Mesenchymal stem cell (in vitro differentiated cells and primary cell): ENCODE measurements at regions not wholly inside any gene's neighbourhood (a gene's known extent, or its start where the extent isn't known, plus 50 kb on each side); places are given as distances from the start of the nearest gene placed in this dataset.

ENCODE experiments used
- DNase-seq: peaks from one replicate; pipeline ENCODE4 v3.0.0-alpha.2; 2013
- H2AFZ ChIP-seq: one replicate; pipeline ENCODE4 v1.6.1; 2013; ENCODE audit warnings: low read depth, mild to moderate bottlenecking, control low read depth, inconsistent platforms, low read length, moderate library complexity
- H2AK5ac ChIP-seq: 2 replicates; pipeline ENCODE4 v1.6.1; 2013; ENCODE audit warnings: low read length, moderate library complexity, mild to moderate bottlenecking, inconsistent platforms; ENCODE audit not compliant: severe bottlenecking
- H2BK120ac ChIP-seq: one replicate; pipeline ENCODE4 v1.6.1; 2013; ENCODE audit warnings: low read depth, mild to moderate bottlenecking, inconsistent platforms, low read length, moderate library complexity
- H2BK12ac ChIP-seq, 2 experiments: one replicate each; pipeline ENCODE4 v1.6.1; 2013; ENCODE audit warnings: inconsistent platforms in 2 of 2, low read length in 2 of 2, mild to moderate bottlenecking in 2 of 2, moderate library complexity in 2 of 2, control low read depth in 1 of 2
- H2BK15ac ChIP-seq: one replicate; pipeline ENCODE4 v1.6.1; 2013; ENCODE audit warnings: mild to moderate bottlenecking, low read depth, inconsistent platforms; ENCODE audit not compliant: poor library complexity, severe bottlenecking
- H2BK5ac ChIP-seq: 2 replicates; pipeline ENCODE4 v1.6.1; 2013; ENCODE audit warnings: low read depth, mild to moderate bottlenecking, low read length, control low read depth, inconsistent platforms; ENCODE audit not compliant: poor library complexity, severe bottlenecking
- H3K14ac ChIP-seq, 2 experiments: one replicate each; pipeline ENCODE4 v1.6.1; 2013; ENCODE audit warnings: inconsistent platforms in 2 of 2, low read length in 2 of 2, control low read depth in 1 of 2, mild to moderate bottlenecking in 1 of 2, moderate library complexity in 1 of 2
- H3K18ac ChIP-seq, 2 experiments: one replicate each; pipeline ENCODE4 v1.6.1; 2013; ENCODE audit warnings: inconsistent platforms in 2 of 2, low read length in 2 of 2, control low read depth in 1 of 2, low read depth in 1 of 2, mild to moderate bottlenecking in 1 of 2
- H3K23ac ChIP-seq, 2 experiments: one replicate each; pipeline ENCODE4 v1.6.1; 2013; ENCODE audit warnings: inconsistent platforms in 2 of 2, low read length in 2 of 2, mild to moderate bottlenecking in 2 of 2, moderate library complexity in 2 of 2, control low read depth in 1 of 2
- H3K27ac ChIP-seq: 2 replicates; pipeline ENCODE4 v1.5.1; 2013; ENCODE audit warnings: mild to moderate bottlenecking, moderate library complexity, low read length, control low read depth, inconsistent platforms; ENCODE audit not compliant: poor library complexity, severe bottlenecking
- H3K27me3 ChIP-seq, 2 experiments: 2 replicates each; pipeline versions ENCODE4 v1.6.1 to v1.7.0; 2013; ENCODE audit warnings: low read length in 2 of 2, mild to moderate bottlenecking in 2 of 2, moderate library complexity in 2 of 2, control low read depth in 1 of 2, inconsistent platforms in 1 of 2; ENCODE audit not compliant: control insufficient read depth in 1 of 2, insufficient read depth in 1 of 2
- H3K36me3 ChIP-seq, 2 experiments: 2 replicates each; pipeline versions ENCODE4 v1.6.1 to v1.7.0; 2013; ENCODE audit warnings: low read length in 2 of 2, control low read depth in 1 of 2, inconsistent platforms in 1 of 2, low read depth in 1 of 2, mild to moderate bottlenecking in 1 of 2; ENCODE audit not compliant: insufficient read depth in 2 of 2, control insufficient read depth in 1 of 2
- H3K4ac ChIP-seq, 2 experiments: one replicate each; pipeline ENCODE4 v1.6.1; 2013; ENCODE audit warnings: inconsistent platforms in 2 of 2, low read length in 2 of 2, mild to moderate bottlenecking in 2 of 2, moderate library complexity in 2 of 2, control low read depth in 1 of 2, low read depth in 1 of 2
- H3K4me1 ChIP-seq: 2 replicates; pipeline ENCODE4 v1.6.1; 2013; ENCODE audit warnings: low read depth, low read length, control low read depth; ENCODE audit not compliant: control insufficient read depth, insufficient read depth
- H3K4me2 ChIP-seq: 2 replicates; pipeline ENCODE4 v1.6.1; 2013; ENCODE audit warnings: low read length, mild to moderate bottlenecking, inconsistent platforms; ENCODE audit not compliant: poor library complexity, severe bottlenecking
- H3K4me3 ChIP-seq, 2 experiments: 2 replicates each; pipeline versions ENCODE4 v1.5.1 to v1.7.0; 2013; ENCODE audit warnings: low read length in 2 of 2, mild to moderate bottlenecking in 2 of 2, control low read depth in 1 of 2, low read depth in 1 of 2; ENCODE audit not compliant: insufficient read depth in 1 of 2
- H3K79me1 ChIP-seq: replicated peaks from 2 replicates; pipeline ENCODE4 v1.6.1; 2013; ENCODE audit warnings: mild to moderate bottlenecking, control low read depth, low read length, inconsistent platforms; ENCODE audit not compliant: poor library complexity, severe bottlenecking
- H3K9ac ChIP-seq: 2 replicates; pipeline ENCODE4 v1.7.0; 2013; ENCODE audit warnings: mild to moderate bottlenecking, low read length, moderate library complexity
- H3K9me3 ChIP-seq: 2 replicates; pipeline ENCODE4 v1.7.0; 2013; ENCODE audit warnings: mild to moderate bottlenecking, low read length; ENCODE audit not compliant: control insufficient read depth
- H4K8ac ChIP-seq: one replicate; pipeline ENCODE4 v1.6.1; 2013; ENCODE audit warnings: inconsistent platforms, mild to moderate bottlenecking, low read length, moderate library complexity
- H4K91ac ChIP-seq: one replicate; pipeline ENCODE4 v1.6.1; 2013; ENCODE audit warnings: mild to moderate bottlenecking, low read length, inconsistent platforms
- WGBS: methylation state at CpG from one replicate; pipeline ENCODE4 v1.1.7; 2013; ENCODE audit warnings: mixed read lengths; 5-methylcytosine and 5-hydroxymethylcytosine counted together

DNA sequence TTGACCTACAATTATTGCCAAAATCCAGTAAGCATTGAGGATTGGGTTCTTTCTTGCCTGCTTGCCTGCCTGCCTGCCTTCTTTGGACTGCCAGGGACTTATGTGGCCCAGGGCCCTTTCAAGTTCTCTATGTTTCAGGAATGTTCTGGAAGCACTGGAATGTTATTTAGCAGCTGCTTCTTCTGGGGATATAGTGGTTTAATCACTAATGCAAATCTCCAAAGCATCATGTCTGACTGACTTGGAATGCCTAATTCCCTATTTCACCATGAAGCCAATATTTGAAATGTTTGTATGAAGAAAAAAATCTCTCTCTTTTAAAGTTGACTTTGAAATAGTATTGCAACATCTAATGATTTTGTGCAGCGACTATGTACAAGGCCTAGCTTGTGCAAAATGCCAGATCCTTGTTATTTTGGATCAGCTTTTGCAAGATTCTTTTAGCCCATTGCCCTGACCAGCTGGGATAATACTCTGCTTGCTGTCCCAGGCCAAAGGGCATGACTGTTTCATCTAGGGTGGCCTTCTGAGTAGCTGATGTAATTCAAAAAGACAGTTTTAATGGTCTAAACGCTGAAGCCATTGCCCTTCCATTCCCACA lies 204.6 kb downstream of the RND3 start:
- peak overlapping the region; percentile 5 to 19 for H3K18ac ChIP-seq
- no peak overlapping the region for H3K4ac ChIP-seq
- no peak overlapping the region for H2BK12ac ChIP-seq
- peaks cover under 1% of the 10 kb centered on the region for H3K9me3 ChIP-seq
- H2BK15ac ChIP-seq: no peak overlapping the region
- DNase-seq: peak; percentile 14
- no peak overlapping the region for H2AK5ac ChIP-seq
- H3K27ac ChIP-seq: no peak overlapping the region
- H3K4me2 ChIP-seq: no peak overlapping the region
- H3K27me3 ChIP-seq: no peaks in the 10 kb centered on the region
- no peaks in the 10 kb centered on the region for H3K79me1 ChIP-seq
- H2BK120ac ChIP-seq: no peak overlapping the region
- no peak overlapping the region for H3K23ac ChIP-seq
- H3K9ac ChIP-seq: no peak overlapping the region
- no peak overlapping the region for H3K4me3 ChIP-seq
- H2BK5ac ChIP-seq: no peak overlapping the region
- no peak overlapping the region for H2AFZ ChIP-seq
- no peak overlapping the region for H3K14ac ChIP-seq
- H4K91ac ChIP-seq: no peak overlapping the region
- H3K4me1 ChIP-seq: no peaks in the 10 kb centered on the region
- WGBS: 96% methylated on average over 1 of the region's 2 CpGs
- no peak overlapping the region for H4K8ac ChIP-seq
- no peaks in the 10 kb centered on the region for H3K36me3 ChIP-seq

DNA sequence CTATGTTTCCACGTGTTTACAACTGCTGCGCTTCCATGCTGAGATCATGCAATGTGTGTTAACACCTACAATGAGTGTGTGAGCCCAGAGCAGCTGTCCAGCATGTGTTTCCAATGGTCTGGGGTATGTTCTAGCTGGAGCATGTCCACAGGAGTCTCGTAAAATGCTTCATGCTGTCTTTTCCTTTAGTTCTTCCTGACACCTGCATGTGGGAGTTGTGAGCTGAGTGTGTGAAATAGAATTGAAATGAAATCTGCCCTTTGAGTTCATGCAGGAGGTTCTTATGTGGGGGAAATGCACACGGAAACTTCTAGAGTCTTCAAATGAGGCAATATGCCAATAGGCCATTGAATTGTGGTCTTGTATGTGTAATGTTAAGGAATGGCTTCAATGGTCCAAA lies 205.1 kb downstream of the RND3 start:
- Histone ChIP-seq H3K9me3 (peaks cover 6% of the 10 kb centered on the region), H2BK15ac (no peak overlapping the region), H3K4me1 (no peaks in the 10 kb centered on the region), H2BK120ac (no peak overlapping the region), H2AFZ (no peak overlapping the region), H3K27ac (no peak overlapping the region), H3K18ac (peak overlapping the region in 1 of 2 experiments; percentile 19), H3K79me1 (no peaks in the 10 kb centered on the region), H3K4me2 (no peak overlapping the region), H2BK12ac (peak overlapping the region in 1 of 2 experiments; percentile 78), H3K9ac (no peak overlapping the region), H3K27me3 (no peaks in the 10 kb centered on the region), H2BK5ac (no peak overlapping the region), H3K23ac (no peak overlapping the region), H3K4ac (no peak overlapping the region), H4K8ac (no peak overlapping the region), H3K4me3 (no peak overlapping the region), H4K91ac (peak overlapping the region; percentile 30), H3K36me3 (no peaks in the 10 kb centered on the region), H3K14ac (no peak overlapping the region), H2AK5ac (no peak overlapping the region)
- 98% methylated on average over 4 of the region's 4 CpGs for WGBS
- DNase-seq: no peak

DNA sequence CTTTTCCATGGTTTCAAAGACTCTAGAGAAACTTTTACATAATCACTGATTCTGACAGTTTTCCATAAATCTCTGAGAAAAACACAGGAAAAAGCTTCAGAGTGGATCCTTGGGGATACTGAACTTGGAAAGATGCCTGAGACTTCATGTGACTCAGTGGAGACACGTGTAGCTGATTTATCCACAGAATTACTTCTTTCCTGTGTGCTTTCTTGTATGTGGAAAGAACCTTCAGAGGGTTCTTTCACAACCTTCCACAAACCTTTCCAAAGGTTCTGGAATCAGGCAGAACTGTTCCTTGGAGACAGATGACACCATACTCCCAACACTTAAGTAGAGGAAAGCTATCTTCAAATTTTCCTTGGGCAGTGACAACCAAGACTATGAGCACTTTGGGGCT lies 207.2 kb downstream of the RND3 start:
- peak; percentile 97 for DNase-seq
- H4K91ac ChIP-seq: no peak overlapping the region
- H3K4me1 ChIP-seq: no peaks in the 10 kb centered on the region
- no peak overlapping the region for H3K23ac ChIP-seq
- no peaks in the 10 kb centered on the region for H3K27me3 ChIP-seq
- H3K14ac ChIP-seq: no peak overlapping the region
- no peak overlapping the region for H2BK12ac ChIP-seq
- 0% methylated on average over 1 of the region's 1 CpG for WGBS
- no peak overlapping the region for H2AFZ ChIP-seq
- H2BK15ac ChIP-seq: no peak overlapping the region
- no peak overlapping the region for H3K4ac ChIP-seq
- H3K18ac ChIP-seq: peak overlapping the region in 1 of 2 experiments; percentile 8
- H2BK120ac ChIP-seq: no peak overlapping the region
- H3K4me2 ChIP-seq: no peak overlapping the region
- H3K4me3 ChIP-seq: no peak overlapping the region
- no peak overlapping the region for H3K27ac ChIP-seq
- H3K9ac ChIP-seq: peak overlapping the region; percentile 63
- H2AK5ac ChIP-seq: no peak overlapping the region
- peaks cover 19% of the 10 kb centered on the region for H3K9me3 ChIP-seq
- H3K36me3 ChIP-seq: no peaks in the 10 kb centered on the region
- H4K8ac ChIP-seq: no peak overlapping the region
- no peak overlapping the region for H2BK5ac ChIP-seq
- H3K79me1 ChIP-seq: no peaks in the 10 kb centered on the region

DNA sequence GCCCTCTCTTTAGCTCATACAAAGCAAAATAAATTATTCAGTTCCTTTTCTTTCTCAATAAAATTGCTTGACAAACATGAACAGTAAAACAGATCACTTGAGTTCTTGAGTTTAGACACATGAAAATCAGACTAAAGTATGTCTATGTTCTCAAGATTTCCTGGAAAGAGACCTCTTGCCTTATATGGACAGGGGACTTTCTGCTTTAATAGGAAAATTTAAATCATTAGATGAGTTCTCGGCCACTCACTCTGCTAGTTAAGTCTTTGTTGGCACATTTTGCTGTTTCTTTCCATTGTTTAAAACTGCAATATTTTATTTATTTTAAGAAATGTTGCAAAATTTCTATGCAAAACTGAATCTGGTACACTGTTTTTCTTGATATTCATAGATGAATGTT lies 207.8 kb downstream of the RND3 start:
- Histone ChIP-seq H3K36me3 (no peaks in the 10 kb centered on the region), H2BK12ac (no peak overlapping the region)

More for the DNA sequence above, 207.8 kb downstream of the RND3 start:
- H3K79me1 ChIP-seq: no peaks in the 10 kb centered on the region
- no peak overlapping the region for H3K27ac ChIP-seq
- H3K4ac ChIP-seq: no peak overlapping the region
- no peaks in the 10 kb centered on the region for H3K27me3 ChIP-seq
- H2BK15ac ChIP-seq: no peak overlapping the region
- H2BK120ac ChIP-seq: no peak overlapping the region
- no peak overlapping the region for H3K4me3 ChIP-seq
- no peaks in the 10 kb centered on the region for H3K4me1 ChIP-seq
- H3K9ac ChIP-seq: peak overlapping the region; percentile 37
- H3K4me2 ChIP-seq: no peak overlapping the region
- no peak overlapping the region for H4K8ac ChIP-seq
- H3K14ac ChIP-seq: no peak overlapping the region
- no peak overlapping the region for H3K23ac ChIP-seq
- H4K91ac ChIP-seq: no peak overlapping the region
- DNase-seq: peak; percentile 60
- H3K18ac ChIP-seq: no peak overlapping the region
- no CpG with 5 or more reads among the region's 1 CpG for WGBS
- peaks cover 19% of the 10 kb centered on the region for H3K9me3 ChIP-seq
- H2AK5ac ChIP-seq: no peak overlapping the region
- H2AFZ ChIP-seq: no peak overlapping the region
- H2BK5ac ChIP-seq: no peak overlapping the region
